PC-3 (cell line): ENCODE measurements at regions not wholly inside any gene's neighbourhood (a gene's known extent, or its start where the extent isn't known, plus 50 kb on each side); places are given as distances from the start of the nearest gene placed in this dataset.

Experiments
- CTCF ChIP-seq: fragments of 300-600 bp; sonication (generic); conservative IDR thresholded peaks from 2 replicates; pipeline ENCODE4 v1.5.1; 2017; ENCODE audit warnings: antibody characterized with exemption, low read depth, mild to moderate bottlenecking, low read length
- EZH2 ChIP-seq: fragments of 300-600 bp; sonication (generic); IDR thresholded peaks from one replicate; pipeline ENCODE4 v1.6.1; 2017; ENCODE audit warnings: antibody characterized with exemption, mild to moderate bottlenecking, low read length; ENCODE audit not compliant: unreplicated experiment

GRCh38 chr5:85681871-85682270 lies 935.9 kb upstream of the COX7C start:
- no peak for TF ChIP-seq CTCF
- no peak for TF ChIP-seq EZH2
